B cell (primary cell): ENCODE measurements at regions not wholly inside any gene's neighbourhood (a gene's known extent, or its start where the extent isn't known, plus 50 kb on each side); places are given as distances from the start of the nearest gene placed in this dataset.

ENCODE experiments used
- ATAC-seq: fragments of 200-7000 bp; cut with Tn5 transposase; one replicate; pipeline ENCODE4 v1.10.0; 2021; ENCODE audit warnings: low read depth, mild to moderate bottlenecking, moderate number of reproducible peaks, moderate library complexity
- CTCF ChIA-PET: fragments of 350-600 bp; sonication (Branson Sonifier 250); formaldehyde crosslinking; loops from one replicate; lab custom pipeline; 2021; ENCODE audit warnings: antibody characterized with exemption, inconsistent platforms; lab: Charles Lee
- POLR2A ChIA-PET: fragments of 350-600 bp; sonication (Branson Sonifier 250); formaldehyde crosslinking; loops from one replicate; lab custom pipeline; 2021; ENCODE audit warnings: antibody characterized with exemption; lab: Charles Lee
- DNase-seq: peaks from one replicate; pipeline ENCODE4 v3.0.0; 2013
- H2AFZ ChIP-seq: 2 replicates; pipeline ENCODE4 v1.6.1; 2012; ENCODE audit warnings: mild to moderate bottlenecking, low read depth, low read length; ENCODE audit not compliant: insufficient read depth, poor library complexity, severe bottlenecking
- H3K27ac ChIP-seq, 2 donors: 1 replicate in 1 of 2; 2 replicates in 1 of 2; pipeline ENCODE4 v1.5.1; 2012 to 2013; ENCODE audit warnings: low read length in 2 of 2, mild to moderate bottlenecking in 2 of 2, moderate library complexity in 1 of 2
- H3K27me3 ChIP-seq, 4 experiments: fragments of 200-600 bp in 1 of 4; sonication (generic) in 1 of 4; replicated peaks in 1 of 4; 1 replicate in 2 of 4; 2 replicates in 2 of 4; pipeline versions ENCODE4 v1.6.1 to v1.7.0; 2013 to 2016; ENCODE audit warnings: low read length in 3 of 4, mild to moderate bottlenecking in 2 of 4, mixed read lengths in 1 of 4, moderate library complexity in 1 of 4; ENCODE audit not compliant: insufficient read depth in 4 of 4, control insufficient read depth in 3 of 4; ENCODE audit errors: control extremely low read depth in 1 of 4
- H3K36me3 ChIP-seq, 2 experiments: replicated peaks in 1 of 2; 1 replicate in 1 of 2; 2 replicates in 1 of 2; pipeline versions ENCODE4 v1.6.1 to v1.7.1; 2013; ENCODE audit warnings: low read length in 1 of 2; ENCODE audit not compliant: insufficient read depth in 2 of 2, control insufficient read depth in 1 of 2; ENCODE audit errors: control extremely low read depth in 1 of 2, extremely low read depth in 1 of 2
- H3K4me1 ChIP-seq, 2 donors: fragments of 200-600 bp in 1 of 2; sonication (generic) in 1 of 2; 1 replicate in 1 of 2; 2 replicates in 1 of 2; pipeline versions ENCODE4 v1.5.1 to v1.6.1; 2013 to 2017; ENCODE audit warnings: low read length in 2 of 2; ENCODE audit not compliant: control insufficient read depth in 2 of 2, insufficient read depth in 2 of 2
- H3K4me2 ChIP-seq: replicated peaks from 2 replicates; pipeline ENCODE3; 2012; ENCODE audit warnings: mild to moderate bottlenecking, low read depth, low read length; ENCODE audit not compliant: poor library complexity, severe bottlenecking
- H3K4me3 ChIP-seq, 5 experiments: fragments of 200-600 bp in 1 of 5; sonication (generic) in 1 of 5; 1 replicate in 3 of 5; 2 replicates in 2 of 5; pipeline versions ENCODE4 v1.5.1 to v1.7.0; 2011 to 2016; ENCODE audit warnings: low read length in 4 of 5, mild to moderate bottlenecking in 4 of 5, low read depth in 2 of 5, control low read depth in 1 of 5, moderate library complexity in 1 of 5; ENCODE audit not compliant: insufficient read depth in 1 of 5; ENCODE audit errors: control extremely low read depth in 1 of 5, extremely low read depth in 1 of 5
- H3K79me2 ChIP-seq: fragments of 200-600 bp; sonication (generic); one replicate; pipeline ENCODE4 v1.6.0; 2016; ENCODE audit warnings: low read length; ENCODE audit not compliant: control insufficient read depth, insufficient read depth
- H3K9ac ChIP-seq: fragments of 200-600 bp; sonication (generic); 2 replicates; pipeline ENCODE4 v1.6.1; 2017; ENCODE audit warnings: mild to moderate bottlenecking, low read length, moderate library complexity
- H3K9me3 ChIP-seq, 3 donors: one replicate each; pipeline versions ENCODE4 v1.6.1 to v1.7.1; 2013; ENCODE audit warnings: low read length in 2 of 3; ENCODE audit not compliant: control insufficient read depth in 2 of 3, insufficient read depth in 1 of 3; ENCODE audit errors: control extremely low read depth in 1 of 3
- H4K20me1 ChIP-seq: 2 replicates; pipeline ENCODE4 v1.6.0; 2012; ENCODE audit warnings: mild to moderate bottlenecking, low read length; ENCODE audit not compliant: insufficient read depth, control insufficient read depth, poor library complexity, severe bottlenecking
- H3K27ac Mint-ChIP-seq: one replicate; pipeline ENCODE4 v1.8.0; 2021; ENCODE audit warnings: mixed read lengths
- H3K27me3 Mint-ChIP-seq: one replicate; pipeline ENCODE4 v1.8.0; 2021; ENCODE audit warnings: mixed read lengths
- H3K4me1 Mint-ChIP-seq: one replicate; pipeline ENCODE4 v1.8.0; 2021; ENCODE audit warnings: mixed read lengths
- H3K4me3 Mint-ChIP-seq: one replicate; pipeline ENCODE4 v1.8.0; 2021; ENCODE audit warnings: mixed read lengths
- H3K9me3 Mint-ChIP-seq: one replicate; pipeline ENCODE4 v1.8.0; 2022; ENCODE audit warnings: mixed read lengths; ENCODE audit not compliant: insufficient read depth
- EZH2 ChIP-seq: IDR thresholded peaks from 2 replicates; pipeline ENCODE4 v1.6.1; 2012; ENCODE audit warnings: borderline replicate concordance, low read depth, mild to moderate bottlenecking, moderate library complexity, low read length; ENCODE audit not compliant: insufficient read depth, poor library complexity, severe bottlenecking
- WGBS: methylation state at CpG from one replicate; pipeline ENCODE4 v1.1.5; 2013; ENCODE audit warnings: missing lambda C conversion rate; ENCODE audit not compliant: insufficient coverage; 5-methylcytosine and 5-hydroxymethylcytosine counted together
- intact Hi-C: fragments of 100-400 bp; cut with micrococcal nuclease; formaldehyde crosslinking; loops from one replicate; pipeline ENCODE4 v1.10.0; 2022
- TF ChIP-seq, protein P1 (sequence below): fragments of 200-600 bp; IDR thresholded peaks from one replicate; pipeline ENCODE4 v1.8.0; 2022; ENCODE audit warnings: antibody characterized with exemption, mild to moderate bottlenecking

- DNase-seq (no peak), ATAC-seq (no peak)
- intact Hi-C loops = no loop called here
- Histone ChIP-seq H3K4me3 (no peak overlapping the region), H3K9me3 (no peaks in the 10 kb centered on the region), H3K36me3 (no peaks in the 10 kb centered on the region), H3K9ac (no peak overlapping the region), H4K20me1 (no peaks in the 10 kb centered on the region), H3K4me1 (peaks cover 10 to 13% of the 10 kb centered on the region in 2 donors), H3K4me2 (peak overlapping the region; percentile 72), H2AFZ (peak overlapping the region; percentile 68), H3K27me3 (no peaks in the 10 kb centered on the region), H3K27ac (no peak overlapping the region), H3K79me2 (no peaks in the 10 kb centered on the region)
- POLR2A ChIA-PET = no interaction called here
- H3K4me3 Mint-ChIP-seq = peak overlapping the region; percentile 85
- H3K27me3 Mint-ChIP-seq = peaks cover 7% of the 10 kb centered on the region
- no peak for TF ChIP-seq EZH2
- TF ChIP-seq, protein P1, sequence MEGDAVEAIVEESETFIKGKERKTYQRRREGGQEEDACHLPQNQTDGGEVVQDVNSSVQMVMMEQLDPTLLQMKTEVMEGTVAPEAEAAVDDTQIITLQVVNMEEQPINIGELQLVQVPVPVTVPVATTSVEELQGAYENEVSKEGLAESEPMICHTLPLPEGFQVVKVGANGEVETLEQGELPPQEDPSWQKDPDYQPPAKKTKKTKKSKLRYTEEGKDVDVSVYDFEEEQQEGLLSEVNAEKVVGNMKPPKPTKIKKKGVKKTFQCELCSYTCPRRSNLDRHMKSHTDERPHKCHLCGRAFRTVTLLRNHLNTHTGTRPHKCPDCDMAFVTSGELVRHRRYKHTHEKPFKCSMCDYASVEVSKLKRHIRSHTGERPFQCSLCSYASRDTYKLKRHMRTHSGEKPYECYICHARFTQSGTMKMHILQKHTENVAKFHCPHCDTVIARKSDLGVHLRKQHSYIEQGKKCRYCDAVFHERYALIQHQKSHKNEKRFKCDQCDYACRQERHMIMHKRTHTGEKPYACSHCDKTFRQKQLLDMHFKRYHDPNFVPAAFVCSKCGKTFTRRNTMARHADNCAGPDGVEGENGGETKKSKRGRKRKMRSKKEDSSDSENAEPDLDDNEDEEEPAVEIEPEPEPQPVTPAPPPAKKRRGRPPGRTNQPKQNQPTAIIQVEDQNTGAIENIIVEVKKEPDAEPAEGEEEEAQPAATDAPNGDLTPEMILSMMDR = no peak
- H3K27ac Mint-ChIP-seq = no peak overlapping the region
- CTCF ChIA-PET = interaction anchor here (0.5 kb wide), 1 partner anchor 369 kb away, joined by 3 read pairs; no protein-coding TSS in a partner anchor
- 90% methylated on average over 2 of the region's 5 CpGs for WGBS
- peaks cover 16% of the 10 kb centered on the region for H3K4me1 Mint-ChIP-seq
- H3K9me3 Mint-ChIP-seq = no peaks in the 10 kb centered on the region
These were observed 63.0 kb downstream of the PRR18 start for GRCh38 chr6:166245148-166245547.

DNA sequence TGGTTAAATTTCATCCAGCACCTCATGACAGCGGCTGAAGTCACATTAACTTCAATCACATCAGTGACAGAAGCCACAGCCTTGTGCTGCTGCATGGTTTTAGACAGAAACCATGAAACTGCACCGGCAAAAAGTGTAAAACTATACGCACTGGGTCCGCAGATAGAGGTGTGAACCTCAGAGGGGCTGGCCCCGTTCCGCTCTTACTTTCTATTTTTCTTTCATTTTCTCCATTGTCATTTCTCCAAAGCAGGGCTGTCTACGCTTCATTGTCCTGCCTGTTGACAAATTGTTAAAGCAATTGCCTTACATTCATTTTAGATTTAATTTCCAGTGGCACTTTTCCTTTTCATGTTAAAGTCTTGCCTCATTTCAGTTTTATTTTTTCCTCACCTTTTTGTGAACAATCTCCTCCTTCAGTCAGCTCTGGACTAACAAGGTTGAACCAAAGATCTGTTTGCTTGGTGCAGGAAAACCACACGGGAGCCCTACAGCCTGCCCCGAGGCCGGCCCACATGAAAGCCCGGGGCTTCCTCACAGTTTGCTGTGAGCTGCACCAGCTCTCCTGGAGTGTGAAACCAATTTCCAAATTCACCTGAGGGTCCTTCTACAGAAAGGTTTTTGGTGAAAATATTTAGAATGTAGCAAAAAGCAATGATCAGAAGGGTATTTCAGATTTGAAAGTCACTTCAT is 63.7 kb downstream of the PRR18 start:
- ATAC-seq = peak; percentile 31
- no peaks in the 10 kb centered on the region for H4K20me1 ChIP-seq
- H3K4me1 ChIP-seq = peaks cover 10 to 13% of the 10 kb centered on the region in 2 donors
- TF ChIP-seq, protein P1 = no peak
- no peak for TF ChIP-seq EZH2
- CTCF ChIA-PET = no interaction called here
- POLR2A ChIA-PET = no interaction called here
- H3K9ac ChIP-seq = peak overlapping the region; percentile 44
- H3K27me3 ChIP-seq = no peaks in the 10 kb centered on the region
- H3K9me3 Mint-ChIP-seq = no peaks in the 10 kb centered on the region
- H3K27ac ChIP-seq = peak overlapping the region in 1 of 2 donors; percentile 14
- H3K4me1 Mint-ChIP-seq = peaks cover 16% of the 10 kb centered on the region
- H3K9me3 ChIP-seq = no peaks in the 10 kb centered on the region
- H3K4me2 ChIP-seq = peak overlapping the region; percentile 72
- intact Hi-C loops = no loop called here
- H3K27me3 Mint-ChIP-seq = peaks cover 6% of the 10 kb centered on the region
- no peaks in the 10 kb centered on the region for H3K36me3 ChIP-seq
- no peaks in the 10 kb centered on the region for H3K79me2 ChIP-seq
- peak overlapping the region; percentile 68 for H2AFZ ChIP-seq
- peak overlapping the region; percentile 62 for H3K27ac Mint-ChIP-seq
- peak overlapping the region; percentile 85 for H3K4me3 Mint-ChIP-seq
- DNase-seq = peak; percentile 36
- H3K4me3 ChIP-seq = peak overlapping the region in 4 of 5 experiments; percentile 2 to 46 (median 24)
- 7% methylated on average over 11 of the region's 11 CpGs for WGBS
